Peyer's patch (tissue), 4 donors: ENCODE measurements at regions not wholly inside any gene's neighbourhood (a gene's known extent, or its start where the extent isn't known, plus 50 kb on each side); places are given as distances from the start of the nearest gene placed in this dataset.

ENCODE experiments used
- CTCF ChIP-seq, 6 experiments: fragments of 450-650 bp in 4 of 6; fragments of 200-600 bp in 2 of 6; sonication (generic) in 1 of 6; IDR thresholded peaks; one replicate each; pipeline ENCODE4 v1.5.1; 2017 to 2019; ENCODE audit warnings: antibody characterized with exemption in 6 of 6, mild to moderate bottlenecking in 3 of 6, moderate library complexity in 1 of 6
- POLR2A ChIP-seq, 2 donors: fragments of 450-650 bp; IDR thresholded peaks; one replicate each; pipeline ENCODE4 v1.5.1; 2017; ENCODE audit warnings: antibody characterized with exemption in 2 of 2, mild to moderate bottlenecking in 2 of 2, moderate library complexity in 2 of 2

GRCh38 chr12:4064008-4064407 is 190.8 kb upstream of the PARP11 start:
- TF ChIP-seq CTCF (IDR thresholded peaks at IDR 0.05), result no peak
- TF ChIP-seq POLR2A (IDR thresholded peaks at IDR 0.05), result no peak
